ENCODE measurements at regions not wholly inside any gene's neighbourhood (a gene's known extent, or its start where the extent isn't known, plus 50 kb on each side); places are given as distances from the start of the nearest gene placed in this dataset.
"Not testable (repeated sequence)": the region's sequence is repeated elsewhere in the genome, so short reads cannot be mapped to it uniquely, and the experiment has no call there.

- TF ChIP-seq, protein P1, sequence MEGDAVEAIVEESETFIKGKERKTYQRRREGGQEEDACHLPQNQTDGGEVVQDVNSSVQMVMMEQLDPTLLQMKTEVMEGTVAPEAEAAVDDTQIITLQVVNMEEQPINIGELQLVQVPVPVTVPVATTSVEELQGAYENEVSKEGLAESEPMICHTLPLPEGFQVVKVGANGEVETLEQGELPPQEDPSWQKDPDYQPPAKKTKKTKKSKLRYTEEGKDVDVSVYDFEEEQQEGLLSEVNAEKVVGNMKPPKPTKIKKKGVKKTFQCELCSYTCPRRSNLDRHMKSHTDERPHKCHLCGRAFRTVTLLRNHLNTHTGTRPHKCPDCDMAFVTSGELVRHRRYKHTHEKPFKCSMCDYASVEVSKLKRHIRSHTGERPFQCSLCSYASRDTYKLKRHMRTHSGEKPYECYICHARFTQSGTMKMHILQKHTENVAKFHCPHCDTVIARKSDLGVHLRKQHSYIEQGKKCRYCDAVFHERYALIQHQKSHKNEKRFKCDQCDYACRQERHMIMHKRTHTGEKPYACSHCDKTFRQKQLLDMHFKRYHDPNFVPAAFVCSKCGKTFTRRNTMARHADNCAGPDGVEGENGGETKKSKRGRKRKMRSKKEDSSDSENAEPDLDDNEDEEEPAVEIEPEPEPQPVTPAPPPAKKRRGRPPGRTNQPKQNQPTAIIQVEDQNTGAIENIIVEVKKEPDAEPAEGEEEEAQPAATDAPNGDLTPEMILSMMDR (IDR thresholded peaks at IDR 0.05; ENCODE audit: low read depth, low read length), result no peak
Measured at GRCh38 chr2:239594019-239594771, 193.4 kb upstream of the HDAC4 start.

GRCh38 chr2:239593455-239593854, 192.6 kb upstream of the HDAC4 start:
- TF ChIP-seq, protein P1 (IDR thresholded peaks at IDR 0.05; ENCODE audit: low read depth, low read length), result no peak
- H3K4me3 ChIP-seq (ENCODE audit: low read depth, low read length), result no peak overlapping the region

More at GRCh38 chr2:239594019-239594771, 193.4 kb upstream of the HDAC4 start:
- H3K4me3 ChIP-seq (ENCODE audit: low read depth, low read length), result no peak overlapping the region

DNA sequence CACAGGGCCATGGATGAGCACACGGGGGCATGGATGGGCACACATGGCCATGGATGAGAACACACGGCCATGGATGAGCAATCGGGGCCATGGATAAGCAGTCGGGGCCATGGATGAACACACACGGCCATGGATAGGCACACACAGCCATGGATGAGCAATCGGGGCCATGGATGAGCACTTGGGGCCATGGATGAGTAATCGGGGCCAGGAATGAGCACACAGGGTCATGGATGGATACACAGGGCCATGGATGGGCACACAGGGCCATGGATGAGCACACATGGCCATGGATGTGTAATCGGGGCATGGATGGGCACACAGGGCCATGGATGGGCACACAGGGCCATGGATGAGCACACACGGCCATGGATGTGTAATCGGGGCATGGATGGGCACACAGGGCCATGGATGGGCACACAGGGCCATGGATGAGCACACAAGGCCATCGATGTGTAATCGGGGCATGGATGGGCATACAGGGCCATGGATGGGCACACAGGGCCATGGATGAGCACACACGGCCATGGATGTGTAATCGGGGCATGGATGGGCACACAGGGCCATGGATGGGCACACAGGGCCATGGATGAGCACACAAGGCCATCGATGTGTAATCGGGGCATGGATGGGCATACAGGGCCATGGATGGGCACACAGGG, 191.9 kb upstream of the HDAC4 start:
- H3K4me3 ChIP-seq (ENCODE audit: low read depth, low read length), result not testable (repeated sequence)

DNA sequence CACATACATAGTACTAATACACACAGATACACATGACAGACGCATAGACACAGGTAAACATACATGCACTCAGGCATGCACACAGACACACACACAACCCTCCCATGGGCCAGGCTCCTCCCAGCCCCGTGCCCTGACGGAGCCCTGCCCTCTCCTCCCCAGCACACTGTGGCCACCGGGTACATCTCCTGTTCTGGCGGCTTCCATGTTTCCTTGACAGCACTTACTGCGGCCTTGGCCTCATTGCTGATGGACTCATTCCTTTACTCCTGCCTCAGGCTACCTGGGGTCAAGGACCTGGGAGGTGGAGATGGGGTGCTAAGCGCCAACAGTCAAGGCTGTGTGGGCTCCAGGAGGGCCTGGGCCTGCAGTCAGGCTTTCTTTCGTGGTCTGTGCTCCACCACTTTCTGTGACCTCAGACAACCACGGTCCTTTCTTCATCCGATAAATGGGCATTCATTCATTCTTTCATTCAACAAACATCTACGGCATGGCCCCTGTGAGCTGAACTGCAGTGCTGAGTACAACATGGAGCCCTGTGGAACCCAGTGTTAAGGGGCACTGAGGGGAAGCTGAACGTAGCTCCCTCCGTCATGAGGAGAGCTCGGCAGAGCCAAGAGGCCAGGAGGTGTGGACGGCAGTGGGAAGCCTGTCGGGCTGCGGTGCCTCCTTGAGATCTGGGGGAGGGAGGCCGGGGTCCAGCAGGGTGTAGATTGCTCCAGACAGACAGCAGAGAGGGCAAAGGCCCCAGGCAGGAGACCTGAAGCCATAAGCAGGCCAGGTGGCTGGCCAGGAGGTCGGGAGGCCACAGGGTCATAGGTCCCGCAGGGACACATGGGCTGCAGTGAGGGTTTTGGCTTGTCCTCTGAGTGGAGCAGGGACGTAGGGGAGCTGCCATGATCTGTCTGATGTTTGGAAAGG, 190.4 kb upstream of the HDAC4 start:
- TF ChIP-seq, protein P1 (IDR thresholded peaks at IDR 0.05; ENCODE audit: low read depth, low read length), result no peak
- no peak overlapping the region for H3K4me3 ChIP-seq (ENCODE audit: low read depth, low read length)

DNA sequence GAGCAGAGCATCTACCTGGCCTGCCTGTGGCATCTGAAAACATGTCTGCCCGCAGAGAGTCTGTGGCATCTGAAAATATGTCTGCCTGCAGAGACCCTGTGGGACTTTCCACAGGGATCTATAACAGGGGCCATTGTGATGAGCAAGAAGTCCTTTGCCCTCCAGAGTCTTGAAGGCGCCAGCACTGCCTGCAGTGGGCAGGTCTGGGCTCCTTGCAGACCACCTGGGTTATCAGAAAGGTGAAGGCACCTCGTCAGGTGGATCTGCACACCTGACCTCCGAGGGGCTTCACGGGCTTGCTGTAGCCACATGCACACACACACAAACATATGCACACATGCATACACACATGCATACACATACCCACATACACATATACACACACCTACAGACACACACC, 189.5 kb upstream of the HDAC4 start:
- no peak overlapping the region for H3K4me3 ChIP-seq (ENCODE audit: low read depth, low read length)
- TF ChIP-seq, protein P1 (IDR thresholded peaks at IDR 0.05; ENCODE audit: low read depth, low read length), result no peak

- TF ChIP-seq, protein P1 (IDR thresholded peaks at IDR 0.05; ENCODE audit: low read depth, low read length), result no peak
- H3K4me3 ChIP-seq (ENCODE audit: low read depth, low read length), result no peak overlapping the region
Measured at GRCh38 chr2:239589833-239590232, 189.0 kb upstream of the HDAC4 start.

- TF ChIP-seq, protein P1 (IDR thresholded peaks at IDR 0.05; ENCODE audit: low read depth, low read length), result no peak
- no peak overlapping the region for H3K4me3 ChIP-seq (ENCODE audit: low read depth, low read length)
Measured at GRCh38 chr2:239589270-239589825, 188.5 kb upstream of the HDAC4 start.

All from WI38 (cell line).